HG02642 (cell line): ENCODE measurements at regions not wholly inside any gene's neighbourhood (a gene's known extent, or its start where the extent isn't known, plus 50 kb on each side); places are given as distances from the start of the nearest gene placed in this dataset.

Experiments used
- ATAC-seq: cut with Tn5 transposase; IDR thresholded peaks from one replicate; pipeline ENCODE4 v1.9.1; 2021; ENCODE audit warnings: mild to moderate bottlenecking; ENCODE audit not compliant: unreplicated experiment, poor library complexity

DNA sequence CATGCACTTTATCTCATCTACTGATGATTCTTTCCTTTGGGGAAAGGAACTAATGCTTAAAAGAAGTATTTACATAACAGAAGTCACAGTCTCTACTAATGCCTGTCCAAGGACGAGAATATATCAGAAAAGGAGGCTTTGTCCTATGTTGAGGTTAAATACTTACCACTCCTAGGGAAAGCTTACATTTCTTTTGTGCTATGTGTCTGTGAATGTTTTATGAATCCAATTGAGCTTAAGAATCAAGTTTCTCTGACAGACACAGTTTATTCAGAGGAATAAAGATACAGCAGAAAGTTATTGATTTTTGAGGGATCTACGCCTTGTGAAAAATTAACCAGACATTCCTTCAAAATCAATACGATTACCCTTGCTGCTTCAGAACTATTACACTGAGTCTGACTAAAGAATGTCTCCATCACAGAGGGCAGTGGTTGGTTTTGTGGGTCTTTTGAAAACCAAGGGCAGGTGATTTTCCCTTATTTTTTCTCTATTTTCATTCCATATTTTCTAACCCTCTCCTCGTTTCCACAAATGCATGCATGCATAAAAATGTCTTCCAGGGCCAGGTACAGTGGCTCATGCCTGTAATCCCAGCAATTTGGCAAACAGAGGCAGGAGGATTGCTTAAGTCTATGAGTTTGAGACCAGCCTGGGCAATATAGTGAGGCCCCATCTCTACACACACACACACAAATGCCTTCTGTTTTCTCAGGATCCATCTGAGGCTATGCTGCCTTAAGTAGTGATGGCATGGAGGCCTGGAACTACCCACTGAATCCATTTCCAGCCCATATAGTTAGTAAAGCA, 1095.1 kb downstream of the GALC start:
- no peak for ATAC-seq

DNA sequence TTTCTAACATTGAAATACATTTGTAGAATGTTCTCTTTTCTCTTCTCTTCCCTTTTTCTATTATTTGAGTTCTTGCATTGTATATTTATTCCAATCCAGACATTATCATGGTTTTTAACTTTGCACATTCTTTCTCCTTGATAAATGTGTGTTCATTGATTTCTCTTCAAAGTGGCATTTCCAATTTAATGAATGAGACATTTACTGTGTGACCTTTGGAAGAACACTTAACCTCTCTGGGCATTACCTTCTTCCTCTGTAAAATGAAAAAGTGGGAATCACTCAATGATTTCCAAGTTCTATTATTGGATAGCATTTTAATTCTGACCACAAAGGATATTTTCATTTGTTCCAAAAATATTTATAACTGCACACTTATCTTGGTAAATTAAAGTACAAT, 1095.8 kb downstream of the GALC start:
- ATAC-seq = no peak

DNA sequence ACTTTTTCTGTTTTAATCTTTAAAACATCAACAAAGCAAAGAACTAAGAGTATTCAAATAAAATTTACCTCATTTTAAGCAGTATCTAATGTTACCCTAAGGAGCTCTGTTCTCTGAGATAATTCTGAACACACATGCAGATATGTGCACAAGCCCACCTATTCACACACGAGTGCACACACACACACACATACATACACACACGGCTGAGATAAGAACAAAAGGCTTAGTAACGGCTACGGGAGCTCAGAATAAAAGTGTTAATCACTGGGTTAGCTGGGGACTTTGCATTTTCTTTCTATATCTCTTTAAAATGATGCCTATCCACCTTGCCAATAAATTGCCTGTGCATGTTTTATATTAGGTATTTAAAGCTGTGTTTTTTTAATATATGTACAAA, 1096.3 kb downstream of the GALC start:
- no peak for ATAC-seq

DNA sequence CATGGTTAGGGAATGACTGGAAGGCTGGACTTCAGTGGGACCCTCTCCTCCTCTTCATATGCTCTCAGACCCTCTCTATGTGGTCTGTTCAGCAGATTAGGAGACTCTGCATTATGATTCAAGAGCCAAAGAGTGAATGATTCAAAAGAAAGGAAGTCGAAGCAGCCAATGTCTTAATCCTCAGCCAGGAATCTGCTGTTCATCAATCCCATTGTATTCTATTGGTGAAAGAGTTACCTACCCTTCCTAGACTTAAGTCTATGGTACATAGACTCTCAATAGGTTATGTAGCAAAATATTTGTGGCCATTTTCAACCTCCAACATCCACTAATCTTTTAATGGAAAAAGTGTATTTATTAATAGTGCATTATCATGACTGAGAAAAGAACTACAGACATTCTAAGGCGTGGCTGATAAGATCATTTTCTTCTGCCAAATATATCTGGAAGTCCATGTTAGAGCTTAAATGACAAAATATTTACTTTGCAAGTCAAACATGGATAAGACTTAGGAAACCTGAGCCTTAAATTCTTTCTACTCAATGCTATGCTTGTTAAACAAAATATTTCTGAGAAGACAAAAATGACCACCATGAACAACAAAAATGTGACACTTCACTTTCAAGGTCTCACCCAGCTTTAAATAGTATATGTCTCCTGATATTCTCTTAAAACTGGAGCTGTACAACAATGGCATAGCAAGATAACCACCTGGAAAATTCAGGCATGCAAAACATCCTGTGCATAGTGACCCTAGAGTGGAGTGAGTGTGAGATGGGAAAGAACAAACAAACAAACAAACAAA, 1100.6 kb downstream of the GALC start:
- no peak for ATAC-seq

DNA sequence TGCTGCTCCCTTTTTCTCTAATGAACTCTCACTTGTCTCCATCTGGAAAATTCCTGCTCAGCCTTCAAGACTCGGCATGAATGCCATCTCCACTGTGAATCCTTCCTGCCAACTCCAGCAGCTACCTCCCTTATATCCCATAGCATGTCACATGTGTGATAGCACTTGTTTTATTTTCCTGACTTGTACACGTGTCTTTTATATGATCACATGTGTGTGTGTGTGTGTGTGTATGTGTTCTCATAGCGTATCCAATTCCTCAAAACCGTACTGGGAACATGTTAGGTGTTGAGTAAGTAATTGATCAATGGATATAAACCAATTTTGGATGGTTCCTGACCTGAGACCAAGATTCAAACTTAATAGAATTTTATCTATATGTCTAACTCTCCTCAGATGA, 1107.7 kb downstream of the GALC start:
- ATAC-seq = no peak

DNA sequence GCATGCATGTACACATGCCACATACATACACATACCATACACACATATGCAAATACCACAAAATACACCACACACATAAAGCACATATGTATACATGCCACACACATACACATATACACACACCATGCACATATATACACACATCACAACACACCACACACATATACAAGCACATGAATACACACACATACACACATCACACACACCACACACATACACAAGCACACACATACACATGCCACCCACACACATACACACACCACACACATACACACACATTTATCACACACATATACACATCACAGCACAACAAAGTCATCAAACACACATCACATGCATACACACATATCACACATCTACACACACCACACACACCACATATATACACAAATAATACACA, 1108.5 kb downstream of the GALC start:
- ATAC-seq = no peak

DNA sequence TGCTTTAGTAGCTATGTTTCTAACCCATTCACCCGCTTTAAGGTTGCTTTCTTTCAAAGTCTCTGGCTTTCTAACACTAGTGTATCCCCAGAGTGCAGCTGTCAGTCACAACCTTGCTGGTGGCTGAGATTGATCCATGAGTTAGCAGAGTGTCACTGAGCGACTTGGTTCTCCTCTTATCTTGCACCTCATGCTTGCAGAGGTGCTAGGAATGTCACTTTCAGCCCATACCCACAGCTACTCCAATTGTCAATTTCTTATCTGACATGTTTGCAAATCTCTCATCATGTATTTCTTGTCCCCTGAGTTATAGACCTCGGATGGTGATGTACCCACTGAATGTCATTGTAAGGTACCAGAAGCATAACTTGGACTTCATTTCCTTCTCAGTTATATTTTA, 1110.2 kb downstream of the GALC start:
- no peak for ATAC-seq

DNA sequence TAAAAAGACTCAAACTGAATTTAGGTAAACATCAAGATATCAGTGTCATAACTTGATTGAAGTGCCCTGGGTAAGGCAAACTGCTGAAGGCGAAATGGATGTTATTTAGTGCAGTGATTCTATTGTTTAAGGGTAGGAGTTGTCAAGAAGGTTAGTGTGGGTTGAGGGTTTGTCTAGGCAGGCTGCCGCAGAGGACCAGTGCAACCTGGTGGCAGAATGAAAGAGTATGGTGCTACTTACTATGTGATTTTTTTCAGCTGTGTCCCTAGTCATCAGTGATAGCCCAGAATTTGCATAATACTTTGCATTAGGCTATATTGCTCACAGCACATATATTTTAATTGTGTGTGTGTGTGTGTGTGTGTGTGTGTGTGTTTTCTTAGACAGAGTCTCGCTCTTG, 1127.0 kb downstream of the GALC start:
- ATAC-seq = no peak

DNA sequence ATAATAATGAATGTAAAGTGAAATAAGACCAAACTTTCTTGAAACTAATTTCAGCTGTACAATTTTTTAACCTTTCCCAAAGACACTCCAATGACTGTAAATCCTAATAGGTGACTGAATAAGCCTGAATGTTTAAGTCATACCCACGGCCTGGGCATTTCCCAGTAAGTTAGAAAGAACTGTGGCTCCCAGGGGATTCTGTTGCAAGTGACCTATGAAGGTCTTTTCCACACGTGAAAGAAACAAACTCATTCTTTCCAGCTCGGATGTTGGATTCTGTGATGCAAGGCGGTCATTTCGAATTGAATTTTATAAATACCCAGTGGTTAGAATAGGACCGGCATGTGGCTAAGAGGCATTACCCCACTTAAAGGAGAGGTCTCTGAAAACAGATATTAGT, 1134.4 kb downstream of the GALC start:
- ATAC-seq = no peak

DNA sequence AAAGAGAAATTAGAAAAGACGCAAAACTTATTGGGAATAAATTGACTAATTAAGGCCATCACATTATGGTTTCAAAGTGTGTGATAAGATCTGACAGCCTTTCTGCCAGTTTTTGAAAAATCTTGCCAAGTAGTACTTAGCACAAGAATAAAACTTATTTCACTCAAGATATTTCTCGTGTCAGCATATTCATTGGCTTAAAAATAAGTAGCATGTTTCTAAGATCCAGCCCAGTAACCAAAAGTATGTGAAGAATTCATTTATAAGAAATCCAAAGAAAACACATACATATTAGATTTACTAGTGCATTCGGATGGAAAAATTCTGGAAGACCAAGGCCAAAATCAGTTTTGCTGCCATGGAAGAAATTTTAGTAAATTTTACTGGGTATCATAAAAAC, 1135.0 kb downstream of the GALC start:
- ATAC-seq = no peak

DNA sequence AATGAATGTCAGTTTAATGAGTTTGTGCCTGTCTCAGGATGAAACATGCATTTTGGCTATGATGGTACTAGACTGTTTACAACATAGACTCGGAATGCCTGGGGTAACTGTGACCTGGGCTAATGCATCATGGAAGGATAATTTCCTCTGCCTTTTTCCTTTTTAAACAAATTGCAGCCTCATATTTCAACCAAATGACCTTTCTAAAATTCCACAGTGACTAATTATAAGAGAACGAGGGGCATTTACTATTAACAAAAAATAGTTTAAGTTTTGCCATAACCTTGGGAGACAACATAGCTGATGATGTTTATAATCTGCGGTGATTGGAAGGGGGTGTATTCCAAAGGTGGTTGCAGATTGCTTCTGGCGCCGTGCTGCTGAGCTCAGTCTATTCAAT, 1140.5 kb downstream of the GALC start:
- ATAC-seq = no peak

DNA sequence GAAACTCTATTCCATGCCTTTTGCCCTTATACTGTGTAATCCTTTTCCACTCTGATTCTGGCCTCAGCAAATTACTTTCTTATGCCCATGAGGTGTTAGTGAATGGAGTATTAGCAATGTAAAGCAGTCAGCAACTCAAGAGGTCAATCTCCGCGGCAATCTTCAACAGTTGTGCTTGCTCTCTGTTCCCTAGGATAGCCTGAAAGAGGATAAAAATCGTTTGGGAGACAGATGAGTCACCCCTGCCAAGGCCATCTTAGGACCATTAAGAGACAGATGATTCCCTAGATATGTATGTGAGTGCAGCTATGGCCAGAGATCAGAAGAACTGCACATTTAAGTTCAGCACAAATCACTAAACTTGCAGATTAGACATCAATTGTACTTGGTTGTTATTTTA, 1145.8 kb downstream of the GALC start:
- no peak for ATAC-seq

DNA sequence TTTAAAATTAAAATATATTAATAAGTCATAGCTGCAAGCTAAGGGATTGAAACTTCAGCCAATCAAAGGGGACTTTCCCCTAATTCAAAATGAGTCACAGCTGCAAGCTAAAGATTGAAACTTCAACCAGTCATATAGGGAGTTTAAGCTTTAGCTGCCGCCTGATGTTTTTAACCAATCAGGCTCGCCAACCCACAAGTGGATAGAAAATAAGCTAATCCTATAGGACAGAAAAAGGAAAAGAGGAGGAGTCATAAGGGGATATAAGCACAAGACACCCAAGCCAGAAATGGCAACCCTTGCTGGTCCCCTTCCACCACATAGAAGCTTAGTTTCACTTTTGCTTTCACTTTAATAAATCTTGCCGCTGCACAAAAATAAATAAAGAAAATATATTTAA, 1154.6 kb downstream of the GALC start:
- ATAC-seq = no peak

DNA sequence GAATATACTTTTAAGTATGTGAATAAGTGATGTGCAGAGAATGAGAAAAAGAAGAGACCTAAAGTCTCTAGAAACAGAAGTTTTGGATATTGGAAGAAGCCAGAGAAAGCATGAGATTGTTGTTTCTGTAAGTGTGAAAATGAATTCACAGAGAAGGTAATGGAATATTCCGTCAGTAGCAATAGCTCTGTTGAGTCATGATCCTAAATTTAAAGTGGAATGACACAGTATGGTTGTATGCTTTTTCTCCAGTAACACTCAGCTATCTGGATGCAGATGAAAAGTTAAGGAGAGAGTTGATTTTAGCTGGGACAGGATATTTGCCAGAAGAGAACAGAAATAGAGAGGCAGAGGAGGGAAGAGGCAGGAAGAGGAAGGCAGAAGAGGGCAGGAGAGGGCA, 1166.3 kb downstream of the GALC start:
- no peak for ATAC-seq

DNA sequence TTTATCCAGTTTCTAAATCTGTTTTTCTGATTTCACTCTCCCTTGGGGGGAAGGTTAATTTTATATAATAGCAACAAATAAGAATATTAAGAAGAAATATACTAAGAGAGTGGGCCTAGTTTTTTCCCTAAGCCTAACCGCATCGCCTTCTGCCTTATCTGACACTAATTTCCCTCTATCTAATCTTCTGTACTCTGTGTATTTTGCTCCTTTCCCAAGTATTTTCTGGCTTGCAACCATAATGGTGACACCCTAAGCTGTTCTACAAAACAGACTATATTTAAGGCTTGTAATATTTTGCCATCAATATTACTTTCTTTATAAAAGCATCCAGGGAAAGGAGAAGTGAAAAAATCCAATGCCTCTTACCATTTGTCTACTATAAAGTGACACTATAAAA, 1168.8 kb downstream of the GALC start:
- no peak for ATAC-seq

DNA sequence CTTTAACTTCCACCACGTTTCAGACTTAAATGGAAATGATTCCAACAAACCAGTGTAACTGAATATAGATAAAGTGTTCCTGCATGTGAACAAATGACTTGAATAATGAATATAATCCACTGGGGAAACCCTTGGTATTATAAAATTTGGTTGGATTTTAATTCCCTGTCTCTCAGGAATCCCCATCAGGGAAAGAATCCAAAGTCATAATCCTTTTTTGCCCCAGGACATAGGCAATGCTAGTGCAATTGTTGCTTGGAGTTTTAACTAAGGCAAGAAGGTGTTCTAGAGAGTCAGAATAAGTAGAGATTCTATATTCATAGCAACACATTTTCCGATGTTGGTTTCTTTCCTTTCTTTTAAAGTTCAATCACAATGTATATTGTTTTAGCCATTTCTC, 1169.4 kb downstream of the GALC start:
- no peak for ATAC-seq

DNA sequence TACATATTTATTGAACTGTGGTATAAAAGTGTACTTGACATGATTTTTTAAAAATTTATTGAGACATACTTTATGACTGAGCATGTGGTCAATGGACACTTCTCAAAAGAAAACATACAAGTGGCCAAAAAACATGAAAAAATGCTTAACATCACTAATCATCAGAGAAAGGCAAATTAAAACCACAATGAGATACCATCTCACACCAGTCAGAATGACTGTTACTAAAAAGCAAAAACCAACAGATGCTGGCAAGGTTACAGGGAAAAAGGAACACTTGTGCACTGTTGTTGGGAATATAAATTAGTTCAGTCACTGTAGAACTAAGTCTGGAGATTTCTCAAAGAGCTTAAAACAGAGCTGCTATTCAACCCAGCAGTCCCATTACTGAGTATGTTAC, 1177.6 kb downstream of the GALC start:
- ATAC-seq = no peak

DNA sequence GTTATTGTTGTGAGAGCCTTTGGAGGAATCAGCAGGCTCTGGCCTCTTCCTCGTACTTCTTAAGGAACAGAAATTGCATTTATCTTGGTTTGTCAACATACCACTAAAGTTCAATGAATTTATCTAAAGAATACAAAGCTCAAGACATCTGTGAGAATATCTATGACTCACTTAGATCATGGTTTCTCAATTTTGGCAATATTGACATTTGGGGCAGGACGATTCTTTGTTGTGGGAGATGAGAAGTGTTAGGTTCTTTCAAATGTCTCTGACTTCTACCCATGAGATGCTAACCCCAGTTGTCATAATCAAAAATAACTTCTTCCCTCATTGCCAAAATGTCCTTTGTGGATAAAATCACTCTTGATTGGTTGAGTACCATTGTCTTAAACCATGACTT, 1190.3 kb downstream of the GALC start:
- ATAC-seq = no peak

DNA sequence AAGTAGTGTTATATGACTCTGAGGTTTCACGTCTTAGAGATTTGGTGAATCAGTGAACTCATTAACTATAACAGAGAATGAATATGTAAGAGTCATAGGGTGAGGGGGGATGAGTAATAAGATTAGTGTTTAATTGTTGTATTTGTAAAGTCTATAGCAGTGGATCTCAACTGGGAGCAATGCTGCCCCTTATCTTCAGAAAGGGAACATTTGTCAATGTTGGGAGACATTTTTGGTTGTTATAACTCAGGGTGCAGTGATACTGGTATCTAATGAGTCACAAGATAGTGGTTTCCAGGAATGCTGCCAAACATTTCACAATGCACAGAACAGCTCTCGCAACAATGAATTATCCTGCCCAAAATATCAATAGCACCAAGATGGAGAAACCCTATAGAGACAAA, 1193.7 kb downstream of the GALC start:
- ATAC-seq = no peak

DNA sequence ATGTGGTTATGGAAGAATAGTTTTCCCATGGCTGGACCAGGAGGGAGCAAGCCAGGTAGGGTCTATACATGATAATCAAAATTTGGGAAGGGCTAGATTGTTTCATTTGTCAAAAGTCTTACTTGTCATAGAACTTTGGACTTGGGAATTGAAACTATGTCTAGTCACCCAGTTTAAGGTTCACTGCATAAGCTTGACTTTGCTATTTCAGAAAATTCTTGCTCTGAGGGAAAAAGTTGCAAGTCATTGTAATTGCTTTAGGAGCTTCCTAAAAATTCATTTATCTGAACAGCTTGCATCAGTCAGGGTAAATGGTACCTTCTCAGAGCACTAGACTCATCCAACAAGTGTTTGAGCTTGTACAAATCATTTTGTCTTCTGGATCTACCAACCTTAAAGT, 1194.7 kb downstream of the GALC start:
- ATAC-seq = no peak

DNA sequence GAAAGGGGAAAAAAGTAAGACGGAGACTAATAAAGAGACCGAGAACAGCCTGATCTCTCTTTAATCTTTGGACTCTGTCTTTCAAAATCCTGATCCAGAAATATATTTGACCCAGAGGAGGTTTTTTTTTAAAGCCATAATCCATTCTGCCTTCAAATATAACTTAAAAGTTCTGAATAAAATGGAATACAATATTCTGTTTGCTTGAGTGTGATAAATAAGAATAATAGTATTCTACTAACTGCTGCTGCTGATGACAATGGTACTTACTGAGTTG, 1196.0 kb downstream of the GALC start:
- ATAC-seq = no peak
